ENCODE measurements at regions not wholly inside any gene's neighbourhood (a gene's known extent, or its start where the extent isn't known, plus 50 kb on each side); places are given as distances from the start of the nearest gene placed in this dataset.

- Histone ChIP-seq H3K4me3 (ENCODE audit: control insufficient read depth in 2 of 3, extremely low read depth in 1 of 3, insufficient read depth in 2 of 3, low read depth in 1 of 3, low read length in 3 of 3) (no peak overlapping the region), H3K9me1 (ENCODE audit: control insufficient read depth, extremely low read depth, insufficient read depth, low read length) (no peaks in the 10 kb centered on the region), H3K27ac (ENCODE audit: control insufficient read depth, insufficient read depth, low read length) (no peak overlapping the region), H3K36me3 (ENCODE audit: control insufficient read depth in 2 of 2, extremely low read depth in 1 of 2, insufficient read depth in 2 of 2, low read length in 2 of 2) (no peaks in the 10 kb centered on the region), H3K9ac (ENCODE audit: control insufficient read depth, extremely low read depth, insufficient read depth, low read length) (no peak overlapping the region), H3K4me1 (ENCODE audit: control insufficient read depth, extremely low read depth, insufficient read depth, low read length) (no peaks in the 10 kb centered on the region), H3K4me2 (ENCODE audit: control insufficient read depth, extremely low read depth, insufficient read depth, low read depth, low read length) (no peak overlapping the region), H4K20me1 (ENCODE audit: control insufficient read depth, extremely low read depth, insufficient read depth, low read length) (no peaks in the 10 kb centered on the region), H2AFZ (ENCODE audit: control insufficient read depth, low read length) (no peak overlapping the region), H3K27me3 (ENCODE audit: control insufficient read depth, extremely low read depth, insufficient read depth, low read length) (no peaks in the 10 kb centered on the region), H3K79me2 (ENCODE audit: control insufficient read depth, insufficient read depth, low read length) (no peaks in the 10 kb centered on the region), H3K9me3 (ENCODE audit: control insufficient read depth, low read depth, low read length) (no peaks in the 10 kb centered on the region)
- dilution Hi-C loops (cut with MboI; ENCODE audit: extremely low pct_ligation_motif_present, low sequenced_read_pairs): no loop called here
- no peak for DNase-seq (ENCODE audit: low read depth, low spot score)
- no peak for FAIRE-seq
- TF ChIP-seq EZH2 (IDR thresholded peaks at IDR 0.05; ENCODE audit: low read length): no peak
- no peak for TF ChIP-seq CTCF (optimal IDR thresholded peaks at IDR 0.05 in 1 of 3, IDR thresholded peaks at IDR 0.05 in 1 of 3, conservative IDR thresholded peaks at IDR 0.05 in 1 of 3; ENCODE audit: extremely low read depth in 1 of 3, insufficient read depth in 2 of 3, low read length in 3 of 3)
These were observed 1311.9 kb upstream of the NRXN1 start for GRCh38 chr2:52343706-52344266.

- Histone ChIP-seq H2AFZ (ENCODE audit: control insufficient read depth, low read length) (no peak overlapping the region), H3K4me3 (ENCODE audit: control insufficient read depth in 2 of 3, extremely low read depth in 1 of 3, insufficient read depth in 2 of 3, low read depth in 1 of 3, low read length in 3 of 3) (no peak overlapping the region), H3K4me1 (ENCODE audit: control insufficient read depth, extremely low read depth, insufficient read depth, low read length) (no peaks in the 10 kb centered on the region), H3K27me3 (ENCODE audit: control insufficient read depth, extremely low read depth, insufficient read depth, low read length) (no peaks in the 10 kb centered on the region), H3K79me2 (ENCODE audit: control insufficient read depth, insufficient read depth, low read length) (no peaks in the 10 kb centered on the region), H3K9ac (ENCODE audit: control insufficient read depth, extremely low read depth, insufficient read depth, low read length) (no peak overlapping the region), H3K9me3 (ENCODE audit: control insufficient read depth, low read depth, low read length) (no peaks in the 10 kb centered on the region), H3K27ac (ENCODE audit: control insufficient read depth, insufficient read depth, low read length) (no peak overlapping the region), H3K36me3 (ENCODE audit: control insufficient read depth in 2 of 2, extremely low read depth in 1 of 2, insufficient read depth in 2 of 2, low read length in 2 of 2) (no peaks in the 10 kb centered on the region), H3K9me1 (ENCODE audit: control insufficient read depth, extremely low read depth, insufficient read depth, low read length) (no peaks in the 10 kb centered on the region), H3K4me2 (ENCODE audit: control insufficient read depth, extremely low read depth, insufficient read depth, low read depth, low read length) (no peak overlapping the region), H4K20me1 (ENCODE audit: control insufficient read depth, extremely low read depth, insufficient read depth, low read length) (no peaks in the 10 kb centered on the region)
- FAIRE-seq (no peak), DNase-seq (ENCODE audit: low read depth, low spot score) (no peak)
- TF ChIP-seq CTCF (optimal IDR thresholded peaks at IDR 0.05 in 1 of 3, IDR thresholded peaks at IDR 0.05 in 1 of 3, conservative IDR thresholded peaks at IDR 0.05 in 1 of 3; ENCODE audit: extremely low read depth in 1 of 3, insufficient read depth in 2 of 3, low read length in 3 of 3): no peak
- TF ChIP-seq EZH2 (IDR thresholded peaks at IDR 0.05; ENCODE audit: low read length): no peak
- dilution Hi-C loops (cut with MboI; ENCODE audit: extremely low pct_ligation_motif_present, low sequenced_read_pairs): no loop called here
These were observed 1311.1 kb upstream of the NRXN1 start for GRCh38 chr2:52343010-52343409.
